Adipocyte (in vitro differentiated cells): ENCODE measurements at regions not wholly inside any gene's neighbourhood (a gene's known extent, or its start where the extent isn't known, plus 50 kb on each side); places are given as distances from the start of the nearest gene placed in this dataset.

ENCODE experiments used
- DNase-seq: peaks from one replicate; pipeline ENCODE4 v3.0.0-alpha.2; 2015; ENCODE audit warnings: low read depth
- H3K27me3 ChIP-seq: replicated peaks from 2 replicates; pipeline ENCODE4 v1.7.0; 2013; ENCODE audit warnings: mild to moderate bottlenecking, low read length, moderate library complexity; ENCODE audit not compliant: control insufficient read depth, insufficient read depth
- H3K36me3 ChIP-seq: 2 replicates; pipeline ENCODE4 v1.7.0; 2013; ENCODE audit warnings: low read length, mild to moderate bottlenecking, moderate library complexity; ENCODE audit not compliant: control insufficient read depth, insufficient read depth, severe bottlenecking
- H3K4me1 ChIP-seq: 2 replicates; pipeline ENCODE4 v1.7.0; 2013; ENCODE audit warnings: mild to moderate bottlenecking, low read length, moderate library complexity; ENCODE audit not compliant: control insufficient read depth, insufficient read depth
- H3K4me3 ChIP-seq: 2 replicates; pipeline ENCODE4 v1.7.0; 2013; ENCODE audit warnings: mild to moderate bottlenecking, low read length, moderate library complexity
- H3K9ac ChIP-seq: 2 replicates; pipeline ENCODE4 v1.7.0; 2013; ENCODE audit warnings: mild to moderate bottlenecking, low read length, moderate library complexity
- H3K9me3 ChIP-seq: 2 replicates; pipeline ENCODE4 v1.7.0; 2013; ENCODE audit warnings: mild to moderate bottlenecking, low read length, moderate library complexity; ENCODE audit not compliant: control insufficient read depth

GRCh38 chr9:87256973-87257372 is 240.7 kb upstream of the DAPK1 start:
- peak; percentile 34 for DNase-seq
- Histone ChIP-seq H3K9ac (no peak overlapping the region), H3K9me3 (no peaks in the 10 kb centered on the region), H3K36me3 (no peaks in the 10 kb centered on the region), H3K27me3 (no peaks in the 10 kb centered on the region), H3K4me3 (no peak overlapping the region), H3K4me1 (peaks cover 23% of the 10 kb centered on the region)

DNA sequence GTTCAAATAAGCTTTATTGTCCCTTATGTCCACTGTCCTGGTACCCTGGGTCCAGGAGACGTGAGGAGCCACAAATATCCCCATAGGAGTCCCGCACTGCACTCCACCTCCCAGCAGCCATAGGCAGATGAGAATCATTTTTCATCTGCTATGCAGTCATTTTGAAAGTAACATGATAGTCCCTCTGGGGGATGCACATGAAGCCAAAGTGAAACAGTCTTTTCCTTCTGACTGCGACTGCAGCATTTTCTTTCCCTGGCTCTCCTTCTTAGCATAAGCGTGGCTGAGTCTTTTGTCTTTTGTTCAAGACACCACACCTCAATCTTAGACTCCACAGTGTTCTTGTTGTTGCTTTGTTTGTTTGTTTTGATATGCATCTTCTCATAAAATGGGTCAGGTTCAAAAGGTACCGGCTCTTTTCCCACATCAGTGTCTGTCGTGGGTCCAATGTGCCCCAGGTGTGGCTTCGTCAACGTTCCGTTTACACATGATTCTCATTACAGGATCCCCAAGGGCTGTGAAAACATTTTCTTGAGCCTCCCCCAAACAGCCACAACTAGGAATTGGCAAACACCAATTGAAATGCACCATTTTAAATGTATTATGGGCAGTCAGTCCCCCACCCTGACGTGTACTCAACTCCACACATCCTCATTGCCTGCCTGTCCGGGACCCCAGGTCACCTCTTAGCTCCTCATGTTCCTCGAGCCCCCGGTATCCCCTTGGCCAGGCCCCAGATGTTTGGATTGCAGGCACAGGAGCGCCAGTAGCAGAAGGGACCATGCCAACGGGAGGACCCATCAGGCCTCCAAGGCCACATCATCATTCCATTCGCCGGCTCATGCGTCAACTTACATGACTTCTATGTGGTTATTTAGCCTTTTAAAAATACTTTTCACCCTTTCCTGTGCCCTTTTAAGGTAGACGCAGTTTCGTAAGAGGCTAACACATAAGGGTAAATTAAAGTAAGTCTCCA is 237.8 kb upstream of the DAPK1 start:
- DNase-seq, result peak; percentile 74
- no peaks in the 10 kb centered on the region for H3K9me3 ChIP-seq
- H3K9ac ChIP-seq, result peak overlapping the region; percentile 61
- H3K36me3 ChIP-seq, result no peaks in the 10 kb centered on the region
- H3K27me3 ChIP-seq, result no peaks in the 10 kb centered on the region
- peaks cover 22% of the 10 kb centered on the region for H3K4me1 ChIP-seq
- H3K4me3 ChIP-seq, result peak overlapping the region; percentile 61

GRCh38 chr9:87263291-87263690 is 234.4 kb upstream of the DAPK1 start:
- no peak for DNase-seq
- H3K27me3 ChIP-seq, result no peaks in the 10 kb centered on the region
- peaks cover 7% of the 10 kb centered on the region for H3K9me3 ChIP-seq
- H3K36me3 ChIP-seq, result no peaks in the 10 kb centered on the region
- no peak overlapping the region for H3K9ac ChIP-seq
- H3K4me1 ChIP-seq, result peaks cover 27% of the 10 kb centered on the region
- H3K4me3 ChIP-seq, result no peak overlapping the region

DNA sequence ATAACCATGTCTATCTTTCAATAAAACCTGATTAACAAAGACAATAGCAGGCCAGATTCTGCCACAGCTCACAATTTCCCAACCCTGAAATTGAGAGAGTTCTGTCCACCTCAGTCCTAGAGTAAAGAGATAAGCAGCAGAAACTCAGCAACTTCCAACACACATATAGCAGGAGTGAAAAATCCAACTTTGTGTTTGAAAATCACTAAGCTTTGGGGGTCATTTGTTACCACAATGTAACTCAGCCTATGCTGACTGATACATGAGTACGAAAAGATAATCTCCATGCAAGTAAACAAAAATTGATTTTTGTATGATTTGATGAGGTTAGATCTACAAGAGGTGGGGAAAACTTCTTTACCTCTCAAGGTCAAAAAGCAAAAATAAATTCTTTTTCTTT is 231.0 kb upstream of the DAPK1 start:
- H3K4me3 ChIP-seq, result no peak overlapping the region

GRCh38 chr9:87267251-87268070 is 230.2 kb upstream of the DAPK1 start:
- Histone ChIP-seq H3K9ac (peak overlapping the region; percentile 71), H3K4me1 (peaks cover 50% of the 10 kb centered on the region), H3K9me3 (peaks cover 7% of the 10 kb centered on the region), H3K27me3 (no peaks in the 10 kb centered on the region), H3K4me3 (peak overlapping the region; percentile 8), H3K36me3 (no peaks in the 10 kb centered on the region)
- peak; percentile 78 for DNase-seq

More for the DNA sequence above, 231.0 kb upstream of the DAPK1 start:
- peaks cover 7% of the 10 kb centered on the region for H3K9me3 ChIP-seq
- DNase-seq, result no peak
- H3K27me3 ChIP-seq, result no peaks in the 10 kb centered on the region
- H3K9ac ChIP-seq, result peak overlapping the region; percentile 71
- peaks cover 45% of the 10 kb centered on the region for H3K4me1 ChIP-seq
- H3K36me3 ChIP-seq, result no peaks in the 10 kb centered on the region

DNA sequence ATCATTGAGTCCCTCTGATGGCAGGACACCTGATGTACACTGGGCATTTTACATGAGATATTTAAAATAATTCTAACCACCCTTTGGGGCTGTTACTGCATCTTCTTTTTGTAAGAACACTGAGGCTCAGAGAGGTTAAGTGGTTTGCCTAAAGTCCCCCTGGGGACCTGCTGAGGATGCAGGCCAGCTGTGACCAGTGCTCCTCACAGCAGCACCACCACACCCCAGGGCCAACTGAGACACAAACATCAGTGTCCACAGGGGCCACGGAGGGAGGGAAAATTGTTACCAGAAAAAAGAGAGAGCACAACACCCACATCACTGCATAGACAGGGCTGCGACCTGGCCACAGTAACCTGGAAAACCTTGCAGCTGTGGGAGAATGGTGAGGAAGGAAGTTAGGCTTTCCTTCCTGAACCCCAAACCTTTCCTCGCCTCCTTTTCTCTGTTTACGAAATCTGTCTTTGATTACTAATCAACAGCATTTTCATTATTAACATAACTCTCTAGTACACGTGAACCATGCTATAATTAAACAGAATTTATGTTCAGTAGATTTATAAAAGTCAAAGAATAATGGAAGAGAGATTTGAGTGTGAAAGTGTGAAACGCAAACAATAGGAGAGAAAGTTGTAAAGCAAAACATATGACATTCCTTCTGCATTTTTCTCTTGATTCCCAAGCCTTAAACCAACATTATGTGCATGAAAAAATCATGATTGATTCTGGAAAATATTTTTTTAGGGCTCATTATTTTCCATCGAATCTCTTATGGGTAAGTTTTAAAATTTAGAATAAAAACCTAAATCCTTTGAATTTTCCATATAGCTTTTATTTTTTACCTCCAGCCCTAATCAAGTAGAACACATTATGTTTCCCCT is 228.1 kb upstream of the DAPK1 start:
- Histone ChIP-seq H3K9ac (peak overlapping the region; percentile 74), H3K9me3 (peaks cover 7% of the 10 kb centered on the region), H3K27me3 (no peaks in the 10 kb centered on the region), H3K36me3 (no peaks in the 10 kb centered on the region), H3K4me1 (peaks cover 56% of the 10 kb centered on the region), H3K4me3 (no peak overlapping the region)
- DNase-seq, result peak; percentile 60

- Histone ChIP-seq H3K4me3 (no peak overlapping the region), H3K36me3 (no peaks in the 10 kb centered on the region), H3K4me1 (peaks cover 64% of the 10 kb centered on the region), H3K9me3 (peaks cover 7% of the 10 kb centered on the region), H3K9ac (peak overlapping the region; percentile 74), H3K27me3 (no peaks in the 10 kb centered on the region)
- peak; percentile 79 for DNase-seq
These were observed 227.3 kb upstream of the DAPK1 start for GRCh38 chr9:87270221-87270847.

DNA sequence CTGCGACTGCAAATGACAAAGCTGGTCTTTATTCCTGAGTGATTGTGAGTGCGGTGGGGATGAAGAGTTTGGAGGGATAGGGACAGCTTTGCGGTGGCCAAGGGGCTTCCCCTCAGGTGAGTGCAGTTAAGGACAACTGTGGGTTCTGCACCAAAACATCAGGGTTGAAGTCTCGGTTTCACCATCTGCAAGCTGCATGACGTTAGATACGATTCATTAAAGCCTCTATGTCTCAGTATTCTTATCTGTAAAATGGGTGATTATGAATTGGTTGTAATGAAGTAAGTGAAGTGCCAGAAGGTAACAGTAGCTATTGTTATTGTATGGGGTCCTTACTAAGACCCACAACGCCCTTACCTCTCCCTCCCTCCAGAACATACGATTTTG is 226.8 kb upstream of the DAPK1 start:
- peaks cover 7% of the 10 kb centered on the region for H3K9me3 ChIP-seq
- H3K4me1 ChIP-seq, result peaks cover 67% of the 10 kb centered on the region
- H3K9ac ChIP-seq, result peak overlapping the region; percentile 74
- no peaks in the 10 kb centered on the region for H3K36me3 ChIP-seq
- H3K27me3 ChIP-seq, result no peaks in the 10 kb centered on the region
- no peak overlapping the region for H3K4me3 ChIP-seq
- DNase-seq, result no peak

- DNase-seq, result no peak
- Histone ChIP-seq H3K4me3 (no peak overlapping the region), H3K9me3 (no peaks in the 10 kb centered on the region), H3K27me3 (no peaks in the 10 kb centered on the region), H3K9ac (peak overlapping the region; percentile 74), H3K4me1 (peaks cover 70% of the 10 kb centered on the region), H3K36me3 (no peaks in the 10 kb centered on the region)
These were observed 225.8 kb upstream of the DAPK1 start for GRCh38 chr9:87271696-87272477.
